ENCODE measurements at regions not wholly inside any gene's neighbourhood (a gene's known extent, or its start where the extent isn't known, plus 50 kb on each side); places are given as distances from the start of the nearest gene placed in this dataset.
"Not testable (repeated sequence)": the region's sequence is repeated elsewhere in the genome, so short reads cannot be mapped to it uniquely, and the experiment has no call there.

GRCh38 chr12:68984796-68985573, 52.0 kb upstream of the CPM start:
- TF ChIP-seq ZFP3 (CRISPR knock-in tag; IDR thresholded peaks at IDR 0.05): no peak
- TF ChIP-seq PATZ1 (CRISPR knock-in tag; IDR thresholded peaks at IDR 0.05; ENCODE audit: borderline replicate concordance): no peak
- TF ChIP-seq PPARA (CRISPR knock-in tag; IDR thresholded peaks at IDR 0.05; ENCODE audit: borderline replicate concordance): no peak
- no peak for TF ChIP-seq GLIS3 (CRISPR knock-in tag; IDR thresholded peaks at IDR 0.05)
- TF ChIP-seq CSDC2 (CRISPR knock-in tag; IDR thresholded peaks at IDR 0.05): no peak
- TF ChIP-seq OSR1 (CRISPR knock-in tag; IDR thresholded peaks at IDR 0.05): no peak
- no peak for TF ChIP-seq ARNTL (CRISPR knock-in tag; IDR thresholded peaks at IDR 0.05; ENCODE audit: borderline replicate concordance, low read depth)
- TF ChIP-seq ZNF565 (CRISPR knock-in tag; conservative IDR thresholded peaks at IDR 0.05; ENCODE audit: low read depth): no peak
- TF ChIP-seq ZFP30 (CRISPR knock-in tag; IDR thresholded peaks at IDR 0.05): no peak
- no peak for TF ChIP-seq ZNF70 (CRISPR knock-in tag; IDR thresholded peaks at IDR 0.05)
- no peak for TF ChIP-seq TSHZ2 (CRISPR knock-in tag; IDR thresholded peaks at IDR 0.05)
- no peak for TF ChIP-seq ZC3H10 (CRISPR knock-in tag; IDR thresholded peaks at IDR 0.05)
- TF ChIP-seq TCF4 (CRISPR knock-in tag; IDR thresholded peaks at IDR 0.05; ENCODE audit: borderline replicate concordance): no peak
- no peak for TF ChIP-seq RARB (CRISPR knock-in tag; IDR thresholded peaks at IDR 0.05)
- ATAC-seq: no peak

- ATAC-seq: not testable (repeated sequence)
Observed at GRCh38 chr12:68997526-68997925, 64.6 kb upstream of the CPM start.

GRCh38 chr12:68998041-68998440, 65.1 kb upstream of the CPM start:
- TF ChIP-seq GLIS3 (CRISPR knock-in tag; IDR thresholded peaks at IDR 0.05): no peak
- TF ChIP-seq PPARA (CRISPR knock-in tag; IDR thresholded peaks at IDR 0.05; ENCODE audit: borderline replicate concordance): no peak
- no peak for TF ChIP-seq ZFP30 (CRISPR knock-in tag; IDR thresholded peaks at IDR 0.05)
- TF ChIP-seq OSR1 (CRISPR knock-in tag; IDR thresholded peaks at IDR 0.05): no peak
- no peak for TF ChIP-seq ZNF8 (CRISPR knock-in tag; IDR thresholded peaks at IDR 0.05)
- no peak for TF ChIP-seq CSDC2 (CRISPR knock-in tag; IDR thresholded peaks at IDR 0.05)
- no peak for ATAC-seq

- TF ChIP-seq GLIS3 (CRISPR knock-in tag; IDR thresholded peaks at IDR 0.05) (no peak), TOX (CRISPR knock-in tag; IDR thresholded peaks at IDR 0.05; ENCODE audit: borderline replicate concordance) (no peak), ZC3H10 (CRISPR knock-in tag; IDR thresholded peaks at IDR 0.05) (no peak), ISL1 (CRISPR knock-in tag; IDR thresholded peaks at IDR 0.05) (no peak), TSHZ2 (CRISPR knock-in tag; IDR thresholded peaks at IDR 0.05) (no peak), TCF4 (CRISPR knock-in tag; IDR thresholded peaks at IDR 0.05; ENCODE audit: borderline replicate concordance) (no peak), SNAI2 (CRISPR knock-in tag; IDR thresholded peaks at IDR 0.05) (no peak), PPARA (CRISPR knock-in tag; IDR thresholded peaks at IDR 0.05; ENCODE audit: borderline replicate concordance) (no peak)
- ATAC-seq: no peak
Observed at GRCh38 chr12:69000074-69000473, 67.1 kb upstream of the CPM start.
